Suppressor macrophage treated with lipopolysaccharide for 4 hours (primary cell): ENCODE measurements at regions not wholly inside any gene's neighbourhood (a gene's known extent, or its start where the extent isn't known, plus 50 kb on each side); places are given as distances from the start of the nearest gene placed in this dataset.
"Not testable (repeated sequence)": the region's sequence is repeated elsewhere in the genome, so short reads cannot be mapped to it uniquely, and the experiment has no call there.

ENCODE experiments used
- DNase-seq: peaks from one replicate; pipeline ENCODE4 v3.0.0-alpha.2; 2020

DNA sequence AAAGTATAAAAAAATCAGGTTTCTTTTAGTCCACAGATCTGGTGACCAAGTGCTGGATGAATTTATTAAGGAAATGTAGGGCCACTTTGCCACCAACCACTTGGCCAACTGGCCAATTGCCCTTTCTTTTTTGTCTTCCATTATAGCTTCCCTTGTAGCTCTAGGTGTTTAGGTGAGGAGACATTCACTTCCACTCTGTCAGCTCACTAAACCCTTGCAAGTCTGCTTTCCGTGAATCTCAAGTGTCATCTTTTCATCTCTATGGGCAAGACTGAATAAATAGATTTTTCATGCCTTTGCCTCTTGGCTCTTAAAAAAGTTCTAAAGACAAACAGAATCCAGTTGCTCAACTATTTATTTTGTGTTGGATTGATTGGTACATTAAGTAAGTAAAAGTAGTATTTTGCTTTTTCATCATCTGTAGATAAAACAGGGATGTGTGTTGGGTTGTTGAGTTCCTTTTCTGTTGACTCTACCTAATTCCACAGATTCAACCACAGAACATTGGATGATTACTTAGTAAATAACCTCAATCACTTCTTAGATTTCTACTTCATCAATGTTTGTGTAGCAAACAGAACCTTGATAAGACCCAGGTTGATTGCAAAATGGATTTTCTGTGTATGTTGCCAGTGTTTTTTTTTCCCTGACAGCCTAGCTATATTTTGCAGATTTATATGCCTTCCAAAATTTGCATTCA, 68.1 kb upstream of the GRXCR1 start:
- DNase-seq, result no peak

DNA sequence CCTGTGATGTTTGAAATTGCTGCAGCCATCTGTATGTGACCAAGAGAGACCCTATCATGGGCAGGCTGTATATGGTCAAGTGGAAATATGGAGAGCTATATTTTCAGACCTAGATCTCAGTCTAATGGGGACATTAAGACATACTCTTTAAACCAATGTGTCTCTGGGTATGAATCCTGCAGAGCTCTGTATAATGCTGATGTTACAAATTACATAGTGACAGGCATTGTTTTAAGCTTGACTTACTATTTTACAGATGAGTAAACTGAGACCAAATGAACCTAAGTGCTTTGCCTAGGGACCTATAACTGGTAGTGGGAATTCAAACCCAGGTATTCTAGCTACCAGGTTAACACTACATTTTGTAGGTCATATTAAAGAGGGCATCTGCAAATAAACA, 71.3 kb upstream of the GRXCR1 start:
- no peak for DNase-seq

DNA sequence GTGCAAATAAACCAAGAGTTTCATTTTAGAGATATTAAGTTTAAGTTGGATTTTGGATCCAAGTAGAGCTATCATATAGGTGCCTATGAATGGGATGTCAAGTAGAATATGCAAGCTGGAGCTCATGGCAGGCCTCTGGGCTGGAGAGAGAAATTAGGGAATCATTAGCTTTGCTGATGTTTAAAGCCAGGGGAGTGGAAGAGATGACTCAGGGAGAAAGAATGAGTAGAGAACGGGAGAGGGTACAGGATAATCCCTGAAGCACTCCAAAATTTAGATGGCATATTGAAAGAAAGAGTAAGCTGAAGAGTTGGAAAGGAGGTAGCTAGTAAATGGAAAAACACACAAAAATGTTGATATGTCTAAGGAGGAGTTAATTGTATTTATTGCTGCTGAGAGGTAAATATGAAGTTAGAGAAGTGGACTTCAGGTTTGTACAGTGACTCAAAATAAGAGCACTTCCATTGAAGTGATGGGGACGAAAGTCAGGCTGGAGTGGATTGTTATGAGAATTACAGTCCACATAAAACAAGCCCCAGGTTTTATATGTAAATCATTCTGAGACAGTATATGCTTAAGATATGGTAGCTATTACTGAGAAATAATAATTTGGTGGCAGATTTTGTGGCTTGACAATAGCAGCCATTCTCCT, 72.5 kb upstream of the GRXCR1 start:
- DNase-seq, result no peak

DNA sequence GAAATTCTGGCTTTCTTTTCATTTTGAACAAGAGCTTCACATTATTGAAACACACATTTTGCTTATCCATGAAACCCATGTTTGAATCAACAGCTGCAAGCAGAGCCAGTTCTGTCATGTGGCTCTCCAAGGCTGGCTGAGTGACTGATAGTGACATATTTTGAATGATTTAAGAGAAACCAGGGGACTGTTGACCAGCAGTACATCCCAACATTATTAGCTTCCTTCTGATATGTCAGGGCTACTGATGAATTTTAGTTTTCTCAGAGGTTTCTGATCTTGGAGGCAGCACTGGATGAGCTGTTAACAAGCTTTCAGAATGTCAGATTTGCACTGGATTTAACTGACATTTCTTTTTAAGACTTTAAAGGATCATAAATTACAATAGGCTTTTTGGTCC, 74.6 kb upstream of the GRXCR1 start:
- DNase-seq, result no peak

DNA sequence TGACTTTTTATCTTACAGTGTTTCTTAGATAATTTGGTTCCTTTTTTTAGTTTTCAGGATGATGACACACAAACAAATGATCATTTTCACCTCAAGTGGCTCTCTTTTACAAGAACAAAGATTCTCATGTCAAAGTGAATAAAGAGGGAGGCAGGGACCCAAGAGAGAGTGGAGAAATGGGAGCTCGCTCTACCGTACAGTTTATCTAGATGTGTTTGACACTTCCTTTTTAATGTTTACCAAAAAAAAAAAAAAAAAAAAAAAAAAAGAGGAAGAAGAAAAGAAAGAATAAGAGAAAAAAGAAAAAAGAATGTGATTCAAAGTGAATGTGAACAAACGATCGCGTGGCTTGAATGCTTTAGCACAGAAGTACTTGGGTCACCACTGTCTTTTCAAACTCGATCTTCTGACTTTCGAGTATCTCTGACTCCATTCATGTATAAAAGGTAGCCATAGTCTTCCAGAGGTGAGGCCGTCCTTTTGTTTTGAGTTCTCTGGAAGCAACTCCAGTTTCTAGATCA, 75.6 kb upstream of the GRXCR1 start:
- no peak for DNase-seq

DNA sequence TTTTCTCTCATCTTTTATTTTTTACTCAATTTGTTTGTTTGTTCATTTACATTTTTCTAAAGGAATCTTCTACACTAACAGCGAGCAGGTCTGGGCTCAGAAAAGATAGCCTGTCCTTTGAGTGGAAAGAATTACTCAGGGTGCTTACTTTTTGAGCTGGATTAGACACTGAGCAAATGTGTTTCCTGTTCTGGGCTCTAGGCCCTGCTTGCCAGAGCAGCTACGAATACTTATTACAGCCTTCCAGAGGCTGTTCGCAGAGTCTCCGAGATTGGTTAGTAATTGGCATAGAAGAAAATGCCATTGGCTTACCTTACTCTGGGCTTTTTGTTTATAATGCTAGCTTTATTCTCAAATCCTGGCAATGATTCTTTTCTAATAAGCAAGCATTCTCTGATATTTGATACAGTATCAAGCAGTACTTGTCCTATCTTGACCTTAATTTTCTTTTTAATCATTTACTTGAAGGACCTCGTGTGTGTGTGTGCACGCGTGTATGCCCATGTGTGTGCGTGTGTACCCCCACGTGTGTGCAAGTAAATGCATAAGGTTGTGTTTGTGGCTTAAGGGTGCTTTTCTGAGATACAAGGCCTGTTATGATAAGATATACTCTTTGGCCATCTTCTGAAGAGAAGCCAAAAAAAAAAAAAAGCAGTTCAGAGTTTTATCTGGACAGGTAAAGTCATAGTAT, 76.2 kb upstream of the GRXCR1 start:
- no peak for DNase-seq

DNA sequence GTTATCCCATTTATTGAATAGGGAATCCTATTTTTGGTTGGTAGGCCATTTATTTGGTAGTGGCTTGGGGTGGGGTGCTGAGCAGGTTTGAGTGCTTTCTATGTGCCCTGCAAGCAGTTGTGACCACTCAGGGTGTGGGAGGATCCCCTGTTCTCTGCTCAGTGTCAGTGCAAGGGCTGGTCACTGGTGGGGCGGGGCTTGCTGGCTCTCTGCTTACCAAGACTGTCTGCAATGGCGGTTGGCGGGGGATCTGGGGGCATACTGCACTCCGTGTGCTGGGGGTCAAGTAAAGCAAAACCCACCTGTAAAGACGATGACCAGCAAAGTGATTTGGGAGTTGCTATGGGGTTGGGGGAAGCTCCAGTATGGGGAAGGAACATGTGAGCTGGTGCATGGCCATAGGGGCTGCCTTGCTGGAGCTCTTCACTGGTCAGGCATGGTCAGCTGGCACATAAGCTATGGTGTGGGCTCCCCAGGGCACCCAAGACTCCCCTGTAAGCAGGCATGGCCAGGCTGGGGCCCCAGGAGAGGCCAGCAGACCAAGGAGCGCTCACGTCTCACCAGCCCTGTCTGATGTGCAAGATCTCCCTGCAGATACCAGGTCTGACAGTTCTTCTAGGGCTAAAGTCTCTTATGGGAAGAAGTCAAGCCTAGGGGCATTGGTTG, 83.0 kb upstream of the GRXCR1 start:
- DNase-seq, result no peak

DNA sequence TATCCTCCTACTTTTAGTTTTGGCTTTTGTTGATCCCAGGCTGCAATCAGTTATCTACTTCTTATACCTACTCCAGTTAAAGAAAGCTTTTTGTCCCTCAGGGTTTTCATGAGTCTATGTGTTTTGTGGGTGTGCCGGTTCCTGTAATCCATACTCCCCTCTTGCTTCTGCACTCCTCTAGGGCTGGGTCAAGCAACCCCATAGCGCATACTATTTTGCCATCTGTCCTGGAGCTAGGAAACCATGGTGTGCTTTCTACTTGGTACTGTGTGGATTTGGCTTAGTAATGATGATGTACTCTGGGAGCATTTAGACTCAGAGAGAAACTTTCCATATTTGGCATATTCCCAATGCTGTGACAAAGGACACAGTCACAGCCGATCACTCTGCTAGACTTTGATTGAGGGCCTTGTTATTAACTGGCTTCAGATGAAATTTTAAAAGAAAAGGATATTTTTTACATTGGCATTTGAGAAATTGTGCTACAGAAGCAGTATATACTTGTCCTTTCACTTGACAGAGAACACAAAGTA, 86.1 kb upstream of the GRXCR1 start:
- no peak for DNase-seq

DNA sequence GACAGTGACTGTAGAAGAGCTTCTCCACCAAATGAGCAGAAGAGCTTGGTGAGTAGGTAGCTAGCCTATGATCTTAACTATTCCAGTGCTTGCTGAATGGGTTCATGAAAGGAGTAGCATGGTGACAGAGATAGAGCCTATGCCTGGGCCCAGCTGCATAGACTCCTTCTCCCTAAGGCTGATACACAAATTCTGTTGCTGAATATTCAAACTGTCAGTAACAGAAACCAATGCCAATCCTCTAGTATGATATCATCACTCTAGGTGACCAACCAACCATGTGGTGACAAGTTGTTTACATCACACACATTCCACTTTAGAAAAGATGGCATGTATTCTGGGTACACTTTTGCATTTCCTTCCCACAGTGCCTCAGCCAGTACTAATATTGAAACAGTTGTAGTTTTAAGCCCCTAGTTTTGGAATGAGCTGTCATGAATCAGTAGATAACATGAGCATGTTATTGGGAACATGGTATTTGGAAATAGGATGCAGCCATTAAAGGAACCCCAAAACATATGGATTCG, 103.4 kb upstream of the GRXCR1 start:
- DNase-seq, result no peak

DNA sequence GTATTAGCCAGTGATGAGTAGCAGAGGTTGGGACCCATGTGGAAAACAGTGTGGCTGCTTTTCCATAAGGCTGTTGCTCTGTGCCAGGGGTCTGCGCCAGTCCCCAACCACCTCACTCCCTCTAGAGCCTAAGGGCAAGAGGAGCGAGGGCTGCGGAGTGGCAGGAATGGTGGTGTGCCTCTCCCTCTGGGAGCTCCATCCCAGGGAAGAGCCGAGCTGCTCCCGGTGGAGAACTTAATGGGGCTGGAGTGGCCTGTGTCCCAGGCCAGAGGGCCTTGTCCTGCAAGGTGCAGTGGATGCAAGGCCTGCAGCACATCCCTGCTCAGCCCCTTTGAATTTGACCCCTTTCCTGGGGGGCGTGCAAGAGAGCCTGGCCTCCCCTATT, 105.4 kb upstream of the GRXCR1 start:
- no peak for DNase-seq

DNA sequence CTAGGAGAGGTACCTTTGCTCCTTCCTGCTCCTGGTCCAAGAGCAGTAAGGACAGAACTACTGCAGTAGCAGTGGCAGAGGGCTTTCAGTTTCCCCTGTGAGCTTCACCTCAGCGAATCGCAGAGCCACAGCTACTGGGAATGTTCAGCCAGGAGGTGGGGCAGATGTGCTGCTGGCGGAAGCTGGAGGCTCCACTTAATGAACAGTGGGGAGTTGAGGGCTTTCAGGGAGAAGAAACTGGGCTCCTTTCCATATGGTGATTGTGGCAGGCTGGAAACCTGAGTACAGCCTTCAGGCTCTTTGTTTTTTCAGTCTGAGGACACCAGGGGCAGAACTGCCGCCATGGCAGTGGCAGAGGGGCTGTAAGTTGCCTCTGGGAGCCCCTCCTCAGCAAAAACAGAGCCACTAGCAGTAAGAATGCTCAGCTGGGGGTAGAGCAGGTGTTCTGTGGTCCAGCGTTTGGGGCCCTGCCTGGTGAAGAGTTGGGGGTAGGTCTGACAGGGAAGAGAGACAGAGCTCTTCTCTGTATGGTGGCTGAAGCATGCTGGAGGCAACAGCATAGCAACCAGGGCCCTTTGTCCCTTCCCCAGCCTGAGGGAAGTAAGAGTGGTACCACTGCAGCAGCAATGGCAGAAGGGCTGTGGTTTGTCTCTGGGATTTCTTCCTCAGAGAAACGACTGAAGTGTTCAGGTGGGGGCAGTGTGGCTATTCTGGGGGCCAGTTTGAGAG, 106.0 kb upstream of the GRXCR1 start:
- DNase-seq, result no peak

DNA sequence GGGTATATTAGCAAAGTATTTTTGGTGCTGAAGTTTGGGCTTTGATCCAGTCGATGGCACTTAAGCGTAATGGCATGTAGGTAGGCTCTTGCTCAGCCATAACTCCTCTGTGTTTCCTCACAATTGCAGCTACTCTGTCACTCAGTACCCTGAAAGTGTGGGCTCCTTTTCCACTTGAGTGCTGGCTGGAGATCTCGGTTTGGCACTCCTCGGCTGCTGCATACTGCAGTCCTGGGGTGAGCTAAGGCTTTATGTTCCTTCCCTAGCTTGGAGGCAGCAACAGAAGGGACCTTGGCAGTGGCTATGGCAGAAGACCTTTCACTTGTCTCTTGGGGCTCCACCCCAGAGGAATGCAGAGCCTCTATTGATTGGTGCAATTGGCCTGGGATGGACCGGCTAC, 106.7 kb upstream of the GRXCR1 start:
- DNase-seq, result no peak

DNA sequence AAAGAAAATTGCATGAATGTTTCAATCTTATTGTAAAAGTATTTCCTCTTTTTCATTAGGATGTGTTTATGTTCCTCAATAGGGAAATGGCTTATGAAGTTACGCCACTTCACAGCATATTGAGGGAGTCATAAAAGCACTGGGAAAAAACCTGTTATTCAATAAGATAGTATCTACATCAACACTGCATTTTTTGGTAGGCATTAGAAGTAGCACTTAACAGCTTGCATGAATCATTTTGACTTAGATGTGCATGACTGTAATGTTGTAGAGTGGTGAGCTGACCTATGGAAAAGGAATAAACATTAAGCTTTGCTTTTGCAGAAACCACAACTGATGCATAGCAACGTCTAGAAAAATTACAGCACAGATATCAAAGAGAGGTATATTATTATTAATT, 111.2 kb upstream of the GRXCR1 start:
- DNase-seq, result peak; percentile 18

DNA sequence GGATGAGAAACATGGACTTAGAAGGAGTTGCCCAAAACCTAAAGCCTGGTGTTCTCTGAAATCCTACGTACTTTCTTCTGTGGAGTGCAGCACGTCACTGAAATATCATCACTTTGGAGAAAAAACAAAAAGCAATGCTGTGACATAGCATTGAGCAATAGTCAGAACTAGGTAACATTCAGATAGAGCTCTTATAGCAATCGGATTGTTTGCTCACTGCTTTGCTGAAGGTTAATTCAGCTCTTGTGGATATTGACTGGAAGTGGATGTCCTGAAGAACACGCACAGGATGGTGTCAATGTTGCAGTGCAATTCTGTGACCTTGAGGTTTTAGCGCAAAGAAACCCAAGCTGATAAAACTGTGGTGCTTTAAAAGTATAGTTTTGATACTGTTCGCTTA, 114.2 kb upstream of the GRXCR1 start:
- DNase-seq, result no peak

DNA sequence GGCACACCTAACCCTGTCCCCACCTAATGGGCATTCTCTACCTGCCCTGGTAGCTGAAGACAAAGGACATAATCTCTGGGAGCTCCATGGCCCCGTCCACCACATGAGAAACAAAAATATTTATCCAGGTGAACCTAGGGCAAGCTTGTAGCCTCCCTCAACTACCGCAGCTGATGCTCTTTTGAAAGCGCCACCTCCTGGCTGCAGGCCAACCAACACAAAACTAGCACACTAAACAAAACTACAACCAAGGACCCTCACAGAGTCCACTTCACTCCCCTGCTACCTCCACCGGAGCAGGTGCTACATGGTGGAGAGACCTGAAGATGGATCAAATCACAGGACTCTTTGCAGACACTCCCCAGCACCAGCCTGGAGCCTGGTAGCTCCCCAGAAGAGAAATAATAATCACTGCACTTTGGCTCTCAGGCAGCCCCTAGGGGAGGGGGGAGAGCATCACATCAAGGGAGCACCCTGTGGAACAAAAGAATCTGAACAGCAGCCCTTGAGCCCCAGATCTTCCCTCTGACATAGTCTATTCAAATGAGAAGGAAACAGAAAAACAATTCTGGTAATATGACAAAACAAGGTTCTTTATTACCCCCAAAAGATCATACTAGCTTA, 111.3 kb upstream of the ATP8A1 start:
- DNase-seq, result no peak

DNA sequence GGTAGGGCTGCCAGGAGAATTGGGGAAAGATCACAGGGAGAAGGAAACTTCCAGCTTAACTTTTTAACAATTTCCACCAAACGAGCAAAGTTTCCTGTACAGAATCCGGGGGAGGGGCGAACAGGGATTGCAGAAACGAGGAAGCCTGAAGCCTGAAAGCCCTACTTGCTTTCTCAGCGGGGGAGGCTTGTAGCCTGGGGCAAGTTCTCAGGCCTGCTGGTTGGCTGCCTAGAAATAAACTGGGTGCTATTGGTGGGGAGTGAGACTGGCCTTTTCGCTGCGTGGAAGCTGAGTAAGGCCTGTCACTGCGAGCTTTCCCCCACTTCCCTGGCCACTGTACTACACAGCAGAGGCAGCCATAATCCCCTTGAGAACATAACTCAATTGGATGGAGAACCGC, 110.8 kb upstream of the ATP8A1 start:
- DNase-seq, result no peak

DNA sequence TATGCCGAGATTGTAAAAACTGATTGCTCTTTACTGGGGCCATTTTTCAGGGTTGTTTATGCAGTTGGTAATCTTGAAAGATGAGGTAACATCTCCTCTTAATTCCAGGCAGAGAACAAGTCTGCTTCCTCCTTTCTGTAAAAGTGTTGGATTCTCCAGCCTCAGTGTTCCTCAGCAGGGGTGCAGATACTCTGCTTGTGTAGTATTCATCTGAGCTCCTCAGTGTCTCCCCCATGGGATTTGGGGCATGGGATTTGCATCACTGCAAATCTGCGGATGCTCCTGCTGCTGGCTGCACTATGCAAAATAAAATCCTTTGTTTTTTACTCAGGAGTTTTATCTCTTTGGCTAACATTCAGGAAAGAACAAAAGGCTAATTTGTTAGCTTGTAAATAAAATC, 104.9 kb upstream of the ATP8A1 start:
- DNase-seq, result no peak

DNA sequence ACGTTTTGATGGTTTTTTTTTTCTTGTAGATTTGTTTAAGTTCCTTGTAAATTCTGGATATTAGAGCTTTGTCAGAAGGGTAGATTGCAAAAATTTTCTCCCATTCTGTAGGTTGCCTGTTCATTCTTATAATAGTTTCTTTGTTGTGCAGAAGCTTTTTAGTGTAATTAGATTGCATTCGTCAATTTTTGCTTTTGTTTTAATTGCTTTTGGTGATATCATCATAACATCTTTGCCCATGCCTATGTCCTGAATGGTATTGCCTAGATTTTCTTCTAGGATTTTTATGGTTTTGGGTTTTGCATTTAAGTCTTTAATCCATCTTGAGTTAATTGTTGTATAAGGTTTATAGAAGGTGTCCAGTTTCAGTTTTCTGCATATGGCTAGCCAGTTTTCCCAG, 98.1 kb upstream of the ATP8A1 start:
- not testable (repeated sequence) for DNase-seq

DNA sequence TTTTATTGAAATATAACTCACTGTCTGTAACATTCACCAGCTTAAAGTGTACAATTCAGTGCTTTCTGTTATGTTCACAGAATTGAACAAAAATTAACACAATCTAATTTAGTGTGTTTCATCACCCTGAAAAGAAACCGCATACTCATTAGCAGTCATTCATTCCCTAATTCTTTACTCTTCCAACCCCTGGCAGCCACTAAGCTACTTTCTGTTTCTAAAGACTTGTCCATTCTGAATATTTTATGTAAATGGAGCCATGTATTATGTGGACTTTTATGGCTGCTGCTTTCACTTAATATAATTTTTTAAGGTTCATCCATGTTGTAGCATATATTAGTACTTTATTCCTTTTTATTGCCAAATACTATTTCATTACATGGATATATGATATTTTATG, 94.7 kb upstream of the ATP8A1 start:
- DNase-seq, result no peak

DNA sequence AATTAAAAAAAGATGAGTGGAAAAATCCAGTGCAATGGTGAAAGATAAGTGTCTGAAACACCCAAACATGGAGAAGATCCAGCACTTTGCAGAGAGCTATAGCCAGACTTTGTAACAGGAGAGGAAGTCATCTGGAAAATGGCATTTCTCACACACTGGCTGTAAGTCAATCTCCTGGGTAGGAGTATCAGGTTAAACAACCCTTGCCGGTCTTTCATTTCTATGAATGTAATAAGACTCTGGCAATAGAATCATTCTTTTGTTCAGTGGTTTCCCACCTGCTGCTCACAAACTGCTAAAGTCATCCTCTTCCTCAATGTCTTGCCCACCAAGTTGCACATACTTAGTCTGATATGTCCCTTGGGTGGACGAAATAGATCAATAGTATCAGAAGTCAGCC, 94.0 kb upstream of the ATP8A1 start:
- no peak for DNase-seq

DNA sequence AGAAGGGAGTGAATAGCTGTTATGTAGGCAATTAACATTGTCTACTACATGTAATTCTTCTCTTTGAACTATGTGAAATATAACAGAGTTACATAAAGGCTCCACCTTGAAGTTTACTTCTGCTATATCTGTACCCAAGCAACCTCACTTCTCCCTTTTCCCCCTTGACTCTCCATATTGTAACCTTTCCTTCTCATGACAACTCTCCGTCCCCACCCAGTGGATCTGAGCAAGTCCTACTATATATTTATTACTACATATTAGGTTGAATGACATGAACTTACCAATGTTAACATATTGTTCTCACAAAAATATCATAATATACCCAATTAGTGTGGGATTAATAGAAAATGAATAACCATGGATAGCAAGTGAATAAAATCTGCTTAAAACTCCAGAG, 93.2 kb upstream of the ATP8A1 start:
- DNase-seq, result peak; percentile 14

DNA sequence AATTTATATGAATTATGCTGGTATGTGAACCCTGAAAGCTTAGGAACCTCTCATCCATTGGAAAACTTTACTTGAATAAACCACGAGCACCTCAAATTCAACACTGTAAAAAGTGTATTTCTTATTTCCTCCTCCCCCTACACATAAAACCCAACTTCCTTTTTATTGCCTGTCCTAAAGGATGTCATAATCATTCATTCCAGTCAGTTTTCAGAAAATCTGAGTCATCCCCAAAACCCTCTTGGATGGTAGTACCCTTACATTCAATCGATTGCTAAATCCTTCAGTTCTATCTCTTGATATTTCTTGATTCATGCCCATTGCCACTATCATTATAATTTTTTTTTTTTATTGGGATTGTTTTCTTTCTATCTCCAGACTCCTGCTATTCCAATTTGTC, 91.1 kb upstream of the ATP8A1 start:
- peak; percentile 30 for DNase-seq
